HUES48 (cell line): ENCODE measurements at regions not wholly inside any gene's neighbourhood (a gene's known extent, or its start where the extent isn't known, plus 50 kb on each side); places are given as distances from the start of the nearest gene placed in this dataset.

Experiments used
- H3K27ac ChIP-seq: one replicate; pipeline ENCODE4 v1.7.0; 2013; ENCODE audit warnings: low read depth, low read length, inconsistent platforms
- H3K27me3 ChIP-seq: 2 replicates; pipeline ENCODE4 v1.6.1; 2013; ENCODE audit warnings: mild to moderate bottlenecking, low read length; ENCODE audit not compliant: control insufficient read depth, insufficient read depth
- H3K36me3 ChIP-seq: 2 replicates; pipeline ENCODE4 v1.6.1; 2013; ENCODE audit warnings: low read length; ENCODE audit not compliant: control insufficient read depth, insufficient read depth
- H3K4me1 ChIP-seq: 2 replicates; pipeline ENCODE4 v1.6.1; 2013; ENCODE audit warnings: mild to moderate bottlenecking, low read length; ENCODE audit not compliant: control insufficient read depth, insufficient read depth
- H3K4me3 ChIP-seq: 2 replicates; pipeline ENCODE4 v1.5.1; 2013; ENCODE audit warnings: mild to moderate bottlenecking, low read depth, low read length
- H3K9ac ChIP-seq: 2 replicates; pipeline ENCODE4 v1.6.1; 2013; ENCODE audit warnings: mild to moderate bottlenecking, low read depth, low read length, moderate library complexity
- H3K9me3 ChIP-seq: 2 replicates; pipeline ENCODE4 v1.6.1; 2013; ENCODE audit warnings: low read length; ENCODE audit not compliant: control insufficient read depth, insufficient read depth

DNA sequence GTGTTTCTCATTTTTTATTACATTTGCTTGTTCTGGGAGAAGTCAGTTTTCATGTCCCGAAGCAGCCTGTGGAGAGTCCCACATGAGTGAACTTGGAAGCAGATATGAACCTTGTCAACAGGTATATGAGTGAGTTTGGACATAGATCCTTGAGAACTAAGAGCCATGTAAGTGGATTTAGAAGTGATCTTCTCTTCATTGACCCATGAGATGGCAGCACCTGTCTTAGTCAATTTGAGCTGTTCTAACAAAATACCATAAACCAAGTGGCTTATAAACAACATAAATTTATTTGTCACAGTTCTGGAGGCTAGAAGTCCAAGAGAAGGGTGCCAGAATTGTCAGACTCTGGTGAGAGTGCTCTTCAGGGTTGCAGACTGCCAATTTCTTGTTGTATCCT lies 1043.8 kb downstream of the ADGRL3 start:
- no peaks in the 10 kb centered on the region for H3K36me3 ChIP-seq
- no peak overlapping the region for H3K27ac ChIP-seq
- no peaks in the 10 kb centered on the region for H3K4me1 ChIP-seq
- no peak overlapping the region for H3K9ac ChIP-seq
- no peak overlapping the region for H3K4me3 ChIP-seq
- no peaks in the 10 kb centered on the region for H3K9me3 ChIP-seq
- H3K27me3 ChIP-seq = no peaks in the 10 kb centered on the region

DNA sequence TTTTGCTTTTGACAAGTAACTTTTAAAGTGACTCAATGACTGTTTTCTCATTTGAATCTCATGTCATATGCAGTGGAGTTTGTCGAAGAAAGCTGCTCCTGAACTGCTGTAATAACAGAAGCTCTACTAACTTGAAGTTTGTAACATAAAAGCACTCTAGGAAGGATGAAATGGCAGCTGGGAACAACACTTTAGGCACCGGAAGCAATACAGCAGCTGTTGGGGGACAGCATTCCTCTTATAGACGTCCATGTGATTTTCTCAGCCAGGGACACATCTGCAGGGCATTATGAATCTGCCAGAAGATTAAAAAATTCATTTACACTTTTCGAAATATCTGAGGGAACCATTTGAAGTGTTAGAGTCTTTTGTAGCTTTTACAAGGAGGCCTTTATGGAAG lies 1035.8 kb downstream of the ADGRL3 start:
- Histone ChIP-seq H3K9me3 (no peaks in the 10 kb centered on the region), H3K36me3 (no peaks in the 10 kb centered on the region), H3K27me3 (no peaks in the 10 kb centered on the region), H3K4me3 (no peak overlapping the region), H3K9ac (no peak overlapping the region), H3K4me1 (no peaks in the 10 kb centered on the region), H3K27ac (no peak overlapping the region)

DNA sequence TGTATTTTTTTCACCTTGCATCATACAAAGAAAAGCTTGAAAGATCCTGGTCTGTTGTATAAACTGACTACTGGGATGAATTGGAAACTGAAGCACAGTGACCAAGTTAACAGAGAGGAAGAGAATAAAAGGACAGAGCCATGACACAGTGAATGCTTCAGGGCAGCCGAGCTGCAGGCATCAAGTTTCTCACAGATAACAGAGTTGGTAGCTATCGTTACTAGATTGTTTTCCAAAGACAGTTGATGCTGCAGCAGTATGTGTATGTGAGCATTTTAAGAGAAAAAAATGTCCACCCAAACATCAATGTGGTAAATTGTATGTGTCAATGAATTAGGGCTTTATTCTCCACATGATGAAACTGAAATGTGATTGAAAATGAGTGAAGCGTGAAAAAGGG lies 1032.7 kb downstream of the ADGRL3 start:
- no peaks in the 10 kb centered on the region for H3K27me3 ChIP-seq
- no peak overlapping the region for H3K27ac ChIP-seq
- no peaks in the 10 kb centered on the region for H3K36me3 ChIP-seq
- H3K4me1 ChIP-seq = no peaks in the 10 kb centered on the region
- H3K9ac ChIP-seq = no peak overlapping the region
- no peak overlapping the region for H3K4me3 ChIP-seq
- no peaks in the 10 kb centered on the region for H3K9me3 ChIP-seq

DNA sequence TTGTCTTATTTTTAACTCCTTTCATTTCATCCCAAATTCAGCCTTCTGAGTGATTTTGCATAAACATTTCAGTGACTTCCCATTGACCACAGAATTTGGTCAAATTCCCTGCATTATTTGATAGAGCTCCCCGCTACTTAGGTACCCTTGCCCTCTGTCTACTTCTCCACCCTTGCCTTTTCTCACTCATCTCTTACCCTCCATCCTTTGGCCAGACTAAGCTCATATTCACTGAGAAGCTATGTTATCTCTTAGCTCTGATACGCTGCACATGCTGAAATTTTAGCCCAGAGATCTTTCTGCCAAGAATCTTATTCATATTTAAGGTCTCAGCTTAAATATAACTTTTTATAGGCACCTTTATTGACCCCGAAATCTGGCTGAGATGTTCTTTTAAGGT lies 1031.9 kb downstream of the ADGRL3 start:
- Histone ChIP-seq H3K36me3 (no peaks in the 10 kb centered on the region), H3K9ac (no peak overlapping the region), H3K4me3 (no peak overlapping the region), H3K27me3 (no peaks in the 10 kb centered on the region), H3K4me1 (no peaks in the 10 kb centered on the region), H3K9me3 (no peaks in the 10 kb centered on the region), H3K27ac (no peak overlapping the region)

DNA sequence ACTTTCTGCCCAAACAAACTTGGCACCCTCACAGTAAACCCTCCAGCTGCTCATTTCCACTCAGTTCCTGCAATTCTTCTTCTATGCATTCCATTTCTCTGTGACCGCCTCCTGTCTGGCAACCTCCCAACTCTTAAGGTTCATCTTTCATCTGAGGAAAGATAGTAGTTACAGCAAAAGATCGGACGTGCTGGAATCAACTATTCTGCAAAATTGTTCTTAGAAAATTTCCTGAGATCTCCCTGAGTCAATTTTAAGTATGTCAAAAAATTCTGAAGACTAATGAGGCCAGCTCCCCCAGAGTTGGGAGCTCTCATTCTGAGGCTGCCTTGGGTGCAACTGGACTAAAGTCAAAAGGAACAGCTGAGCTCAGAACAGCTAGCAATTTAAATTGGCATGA lies 1026.0 kb downstream of the ADGRL3 start:
- no peak overlapping the region for H3K27ac ChIP-seq
- no peak overlapping the region for H3K9ac ChIP-seq
- H3K27me3 ChIP-seq = no peaks in the 10 kb centered on the region
- H3K36me3 ChIP-seq = no peaks in the 10 kb centered on the region
- no peaks in the 10 kb centered on the region for H3K9me3 ChIP-seq
- peaks cover 3% of the 10 kb centered on the region; the same call in 1 of the 2 replicates for H3K4me1 ChIP-seq
- H3K4me3 ChIP-seq = no peak overlapping the region

DNA sequence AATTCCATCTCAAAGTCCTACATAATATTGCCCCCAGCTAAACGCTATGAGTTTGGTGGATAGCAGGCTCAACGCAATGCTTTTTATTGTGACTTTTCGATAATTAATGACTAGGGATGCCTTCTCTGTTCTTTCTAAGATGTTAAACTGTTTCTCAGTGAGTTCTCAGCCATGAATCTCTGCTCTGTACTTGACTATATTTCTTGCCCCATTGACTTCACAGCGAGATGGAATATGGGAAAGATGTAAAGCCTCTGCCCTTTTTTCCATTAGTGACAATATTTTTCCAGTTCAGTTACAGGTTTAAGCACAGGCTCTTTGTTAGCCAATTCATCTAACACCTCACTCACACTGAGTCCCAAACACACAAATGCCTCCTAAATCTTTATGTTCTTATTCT lies 1022.0 kb downstream of the ADGRL3 start:
- Histone ChIP-seq H3K9ac (no peak overlapping the region), H3K4me1 (peaks cover 7% of the 10 kb centered on the region), H3K4me3 (no peak overlapping the region), H3K27me3 (no peaks in the 10 kb centered on the region), H3K27ac (no peak overlapping the region), H3K9me3 (no peaks in the 10 kb centered on the region), H3K36me3 (no peaks in the 10 kb centered on the region)

DNA sequence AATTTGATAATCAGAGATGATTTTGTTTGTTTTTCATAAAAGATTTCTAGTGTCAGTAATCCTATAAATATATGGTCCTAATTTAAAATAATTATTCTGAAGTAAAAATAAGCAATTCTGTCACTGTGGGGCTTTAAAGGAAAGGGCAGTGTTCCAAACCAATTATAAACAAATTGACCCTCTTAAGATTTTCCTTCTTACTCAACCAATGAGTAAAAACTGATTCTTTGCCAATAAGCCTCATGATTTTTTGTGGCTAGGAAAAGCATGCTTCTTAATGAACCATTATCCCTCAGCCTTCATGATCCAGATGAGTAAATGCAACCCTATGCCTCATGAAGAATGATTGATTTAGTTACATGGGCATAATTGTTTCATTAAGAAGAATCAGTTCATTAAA lies 1010.4 kb downstream of the ADGRL3 start:
- Histone ChIP-seq H3K27me3 (no peaks in the 10 kb centered on the region), H3K4me3 (no peak overlapping the region), H3K36me3 (no peaks in the 10 kb centered on the region), H3K9me3 (no peaks in the 10 kb centered on the region), H3K9ac (no peak overlapping the region), H3K27ac (no peak overlapping the region), H3K4me1 (peaks cover 7% of the 10 kb centered on the region; the same call in 1 of the 2 replicates)

DNA sequence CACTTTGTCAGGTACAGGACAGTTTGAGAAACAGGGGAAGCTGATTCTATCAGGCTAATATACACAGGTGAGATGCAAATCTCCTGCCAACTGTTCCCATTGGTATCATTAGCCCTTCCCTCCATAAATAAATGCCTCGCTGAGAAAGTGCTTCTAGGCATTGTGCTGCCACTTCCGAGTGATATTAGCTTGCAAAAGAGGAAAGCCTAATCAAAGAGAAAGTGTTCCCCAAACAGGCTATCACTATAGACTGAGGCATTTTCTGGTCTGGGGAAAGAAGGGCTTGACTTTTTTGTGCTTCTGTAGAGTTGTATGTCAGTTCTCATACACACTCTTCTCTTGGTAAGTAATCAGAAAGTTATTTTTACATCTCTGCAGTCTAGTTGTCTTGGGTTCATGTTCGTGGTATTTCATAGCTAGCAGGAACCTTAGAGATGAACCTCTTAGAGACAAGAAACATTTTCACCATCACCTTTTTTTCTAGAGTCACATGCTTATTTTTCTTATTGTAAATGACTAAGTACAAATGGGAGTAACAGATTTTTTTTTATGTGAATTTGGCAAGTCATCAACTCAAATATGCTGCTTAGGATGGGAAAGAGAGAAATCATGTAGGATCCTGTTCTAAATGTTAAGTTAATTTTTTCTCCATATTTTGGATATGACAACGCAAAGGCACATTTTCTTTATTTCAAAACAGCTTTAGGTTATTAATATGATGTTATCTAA lies 1009.8 kb downstream of the ADGRL3 start:
- Histone ChIP-seq H3K4me1 (peaks cover 7% of the 10 kb centered on the region; the same call in 1 of the 2 replicates), H3K27ac (no peak overlapping the region)

DNA sequence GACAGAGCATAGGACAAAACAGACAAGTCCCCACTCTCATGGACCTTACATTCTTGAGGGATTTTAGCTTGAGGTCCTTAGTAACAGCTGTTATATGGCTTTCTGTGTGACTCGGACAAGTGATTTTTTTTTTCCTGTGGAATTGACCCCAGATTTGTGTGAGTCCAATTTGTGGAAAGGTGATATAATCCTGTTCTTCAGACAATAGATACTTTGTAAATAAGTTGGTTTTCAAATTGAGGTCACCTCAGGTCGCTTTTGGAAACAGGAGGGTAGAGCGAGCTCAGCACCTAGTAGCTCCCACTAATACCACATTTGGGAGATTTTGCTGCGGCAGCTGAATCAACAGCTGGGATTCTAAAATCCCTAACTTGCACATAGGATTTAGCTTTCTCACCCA lies 1008.8 kb downstream of the ADGRL3 start:
- no peak overlapping the region for H3K27ac ChIP-seq
- peaks cover 7% of the 10 kb centered on the region; the same call in 1 of the 2 replicates for H3K4me1 ChIP-seq
- no peaks in the 10 kb centered on the region for H3K36me3 ChIP-seq
- no peaks in the 10 kb centered on the region for H3K9me3 ChIP-seq
- no peak overlapping the region for H3K9ac ChIP-seq
- H3K4me3 ChIP-seq = no peak overlapping the region
- H3K27me3 ChIP-seq = no peaks in the 10 kb centered on the region

More for the DNA sequence above, 1009.8 kb downstream of the ADGRL3 start:
- Histone ChIP-seq H3K9me3 (no peaks in the 10 kb centered on the region), H3K27me3 (no peaks in the 10 kb centered on the region), H3K9ac (no peak overlapping the region), H3K36me3 (no peaks in the 10 kb centered on the region), H3K4me3 (no peak overlapping the region)

DNA sequence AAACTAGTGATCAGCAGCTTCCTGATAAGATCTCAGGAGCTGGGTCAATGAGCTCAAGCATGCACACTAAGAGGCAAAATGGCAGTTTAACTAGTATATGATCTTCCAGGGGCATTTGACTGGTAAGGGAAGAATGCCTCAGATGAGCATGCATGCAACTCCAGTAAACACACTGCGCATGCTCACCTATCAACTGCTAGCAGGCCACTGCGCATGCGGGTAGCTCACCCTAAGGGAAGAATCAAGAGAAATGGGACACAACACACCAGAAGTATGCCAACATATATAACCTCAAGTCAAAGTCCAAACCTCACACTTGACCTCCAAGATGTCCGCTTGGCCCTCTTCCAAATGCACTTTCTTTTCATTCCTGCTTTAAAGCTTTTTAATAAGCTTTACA lies 1004.0 kb downstream of the ADGRL3 start:
- no peaks in the 10 kb centered on the region for H3K9me3 ChIP-seq
- no peaks in the 10 kb centered on the region for H3K4me1 ChIP-seq
- no peaks in the 10 kb centered on the region for H3K27me3 ChIP-seq
- H3K36me3 ChIP-seq = no peaks in the 10 kb centered on the region
- H3K4me3 ChIP-seq = no peak overlapping the region
- no peak overlapping the region for H3K9ac ChIP-seq
- H3K27ac ChIP-seq = no peak overlapping the region

DNA sequence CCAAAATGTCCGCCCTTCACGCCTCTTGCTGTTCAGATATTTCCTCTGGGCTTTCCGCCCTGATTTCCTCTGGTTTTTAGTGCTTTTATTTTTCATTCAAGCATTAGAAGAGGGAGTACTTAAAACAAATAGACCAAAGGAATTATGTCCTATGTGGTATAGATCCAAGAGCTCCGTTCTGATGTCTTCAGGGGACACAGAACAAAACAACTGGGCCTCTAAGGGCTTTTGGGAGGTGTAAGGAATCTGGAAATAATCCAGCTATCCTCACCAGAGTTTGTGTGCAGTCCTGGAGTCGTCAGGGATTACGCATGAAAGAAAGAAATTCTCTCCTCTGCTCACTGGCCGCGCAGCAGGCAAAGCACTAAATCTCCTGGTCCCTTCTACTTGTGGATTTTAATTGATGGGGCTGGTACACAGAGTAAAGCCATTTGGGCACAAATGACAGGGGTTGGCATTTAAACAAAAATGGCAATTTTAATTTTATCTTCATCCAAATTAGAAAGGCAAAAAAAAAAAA lies 999.2 kb downstream of the ADGRL3 start:
- Histone ChIP-seq H3K4me3 (no peak overlapping the region), H3K9ac (no peak overlapping the region), H3K27ac (no peak overlapping the region), H3K36me3 (no peaks in the 10 kb centered on the region), H3K9me3 (no peaks in the 10 kb centered on the region), H3K4me1 (no peaks in the 10 kb centered on the region), H3K27me3 (no peaks in the 10 kb centered on the region)
